Adrenal gland (tissue), 9 donors: ENCODE measurements at regions not wholly inside any gene's neighbourhood (a gene's known extent, or its start where the extent isn't known, plus 50 kb on each side); places are given as distances from the start of the nearest gene placed in this dataset.

ENCODE experiments used
- DNase-seq, 7 donors: peaks; one replicate each; pipeline ENCODE4 v3.0.0-alpha.2; 2019 to 2020
- H3K27ac ChIP-seq, 5 donors: fragments of 200-600 bp; sonication (generic) in 4 of 5; 1 replicate in 3 of 5; 2 replicates in 2 of 5; pipeline versions ENCODE4 v1.5.1 to v1.8.0; 2016 to 2020; ENCODE audit warnings: mild to moderate bottlenecking in 1 of 5
- H3K27me3 ChIP-seq: fragments of 200-600 bp; 2 replicates; pipeline ENCODE4 v1.8.0; 2021
- H3K36me3 ChIP-seq, 2 donors: fragments of 200-600 bp; replicated peaks in 1 of 2; 1 replicate in 1 of 2; 2 replicates in 1 of 2; pipeline versions ENCODE4 v1.5.1 to v1.8.0; 2018 to 2022
- H3K4me1 ChIP-seq, 2 donors: fragments of 200-600 bp; replicated peaks in 1 of 2; 1 replicate in 1 of 2; 2 replicates in 1 of 2; pipeline versions ENCODE4 v1.5.1 to v1.8.0; 2018 to 2021
- H3K4me3 ChIP-seq, 4 donors: fragments of 200-600 bp; sonication (generic) in 3 of 4; one replicate each; pipeline ENCODE4 v1.5.1; 2016 to 2018
- H3K9me3 ChIP-seq, 3 donors: fragments of 200-600 bp; sonication (generic) in 1 of 3; replicated peaks in 1 of 3; 1 replicate in 2 of 3; 2 replicates in 1 of 3; pipeline versions ENCODE4 v1.5.1 to v1.8.0; 2016 to 2021
- CTCF ChIP-seq, 6 experiments: fragments of 450-650 bp in 4 of 6; fragments of 200-600 bp in 2 of 6; sonication (generic) in 1 of 6; IDR thresholded peaks; 1 replicate in 5 of 6; 2 replicates in 1 of 6; pipeline versions ENCODE4 v1.5.1 to v1.8.0; 2016 to 2021; ENCODE audit warnings: antibody characterized with exemption in 6 of 6, mild to moderate bottlenecking in 2 of 6, moderate library complexity in 1 of 6
- POLR2A ChIP-seq, 2 donors: fragments of 450-650 bp; IDR thresholded peaks; one replicate each; pipeline ENCODE4 v1.6.1; 2017; ENCODE audit warnings: antibody characterized with exemption in 2 of 2, mild to moderate bottlenecking in 2 of 2, moderate library complexity in 1 of 2
- WGBS, 4 donors: extraction: QIAGEN DNeasy Blood & Tissue Kit in 2 of 4; methylation state at CpG; one replicate each; pipeline versions ENCODE4 v1.1.5 to v1.1.7; 2013 to 2017; 5-methylcytosine and 5-hydroxymethylcytosine counted together
- intact Hi-C, 2 donors: fragments of 100-400 bp; cut with DNase I; formaldehyde crosslinking; loops; one replicate each; pipeline versions ENCODE4 v1.14.1 to v1.15.0; 2022 to 2023
- donor health status: healthy with polysubstance abuse.
- donor health status: Bipolar disorder and iron deficiency.
- donor health status: DM: yes; HTN: yes; CAD: no.
- donor health status: DM: no; HTN: no; CAD: no.
- donor health status: DM: no; HTN: no; CAD: no.

- intact Hi-C loops, result no loop called here
- no peak for DNase-seq
- H3K4me3 ChIP-seq, result no peak overlapping the region
- H3K27ac ChIP-seq, result no peak overlapping the region
- 70 to 84% (median 75%) methylated on average over 6 of the region's 6 CpGs for WGBS, 4 donors
- no peaks in the 10 kb centered on the region for H3K9me3 ChIP-seq
- H3K27me3 ChIP-seq, result no peaks in the 10 kb centered on the region
- peaks cover 0 to 5% of the 10 kb centered on the region in 2 donors for H3K4me1 ChIP-seq
- no peaks in the 10 kb centered on the region for H3K36me3 ChIP-seq
- TF ChIP-seq POLR2A (IDR thresholded peaks at IDR 0.05) (no peak), CTCF (IDR thresholded peaks at IDR 0.05) (peak in 1 of 6 experiments; percentile 1)
Observed at GRCh38 chr10:124250506-124250905, 157.1 kb upstream of the CHST15 start.

GRCh38 chr10:124249812-124250432 lies 156.5 kb upstream of the CHST15 start:
- 65 to 80% (median 75%) methylated on average over 6 to 8 of the region's 8 CpGs for WGBS, 4 donors
- Histone ChIP-seq H3K36me3 (no peaks in the 10 kb centered on the region), H3K4me3 (no peak overlapping the region), H3K27ac (no peak overlapping the region), H3K4me1 (peaks cover 0 to 5% of the 10 kb centered on the region in 2 donors), H3K27me3 (no peaks in the 10 kb centered on the region), H3K9me3 (no peaks in the 10 kb centered on the region)
- peak in 2 of 7 donors; percentile 9 to 38 for DNase-seq
- TF ChIP-seq CTCF (IDR thresholded peaks at IDR 0.05) (peak in 1 of 6 experiments; percentile 15), POLR2A (IDR thresholded peaks at IDR 0.05) (no peak)
- intact Hi-C loops, result no loop called here

- Histone ChIP-seq H3K36me3 (no peaks in the 10 kb centered on the region), H3K9me3 (no peaks in the 10 kb centered on the region), H3K27ac (no peak overlapping the region), H3K27me3 (no peaks in the 10 kb centered on the region), H3K4me1 (peaks cover 0 to 5% of the 10 kb centered on the region in 2 donors), H3K4me3 (no peak overlapping the region)
- intact Hi-C loops, result no loop called here
- no peak for TF ChIP-seq CTCF (IDR thresholded peaks at IDR 0.05)
- peak in 1 of 7 donors; percentile 25 for DNase-seq
- 83 to 87% (median 85%) methylated on average over 6 of the region's 6 CpGs for WGBS, 4 donors
Observed at GRCh38 chr10:124249196-124249595, 155.8 kb upstream of the CHST15 start.

- Histone ChIP-seq H3K9me3 (no peaks in the 10 kb centered on the region), H3K36me3 (no peaks in the 10 kb centered on the region), H3K4me1 (peaks cover 0 to 5% of the 10 kb centered on the region in 2 donors), H3K27ac (no peak overlapping the region), H3K4me3 (no peak overlapping the region), H3K27me3 (no peaks in the 10 kb centered on the region)
- TF ChIP-seq POLR2A (IDR thresholded peaks at IDR 0.05), result no peak
- no peak for TF ChIP-seq CTCF (IDR thresholded peaks at IDR 0.05)
- intact Hi-C loops, result no loop called here
- peak in 1 of 7 donors; percentile 46 for DNase-seq
- 77 to 87% (median 85%) methylated on average over 16 to 18 of the region's 18 CpGs for WGBS, 4 donors
Observed at GRCh38 chr10:124248056-124249045, 155.0 kb upstream of the CHST15 start.
